H4 (cell line): ENCODE measurements at regions not wholly inside any gene's neighbourhood (a gene's known extent, or its start where the extent isn't known, plus 50 kb on each side); places are given as distances from the start of the nearest gene placed in this dataset.

Experiments used
- DNase-seq: peaks from one replicate; pipeline ENCODE4 v3.0.0-alpha.2; 2015; ENCODE audit warnings: low spot score

- DNase-seq, result no peak
These were observed 126.5 kb upstream of the MAST4 start for GRCh38 chr5:66469684-66470083.

- DNase-seq, result no peak
These were observed 124.2 kb upstream of the MAST4 start for GRCh38 chr5:66472010-66472409.

- no peak for DNase-seq
These were observed 120.5 kb upstream of the MAST4 start for GRCh38 chr5:66475731-66476130.

- no peak for DNase-seq
These were observed 118.6 kb upstream of the MAST4 start for GRCh38 chr5:66477596-66477995.

GRCh38 chr5:66494437-66494836 is 101.8 kb upstream of the MAST4 start:
- DNase-seq, result no peak

GRCh38 chr5:66498791-66499207 is 97.4 kb upstream of the MAST4 start:
- no peak for DNase-seq

GRCh38 chr5:66503203-66503789 is 92.9 kb upstream of the MAST4 start:
- DNase-seq, result no peak

- no peak for DNase-seq
These were observed 89.1 kb upstream of the MAST4 start for GRCh38 chr5:66507106-66507505.

GRCh38 chr5:66511491-66511890 is 84.7 kb upstream of the MAST4 start:
- peak; percentile 5 for DNase-seq

GRCh38 chr5:66513130-66513529 is 83.1 kb upstream of the MAST4 start:
- DNase-seq, result no peak

GRCh38 chr5:66515209-66515608 is 81.0 kb upstream of the MAST4 start:
- DNase-seq, result no peak

- DNase-seq, result no peak
These were observed 79.6 kb upstream of the MAST4 start for GRCh38 chr5:66516550-66516949.

- DNase-seq, result no peak
These were observed 78.8 kb upstream of the MAST4 start for GRCh38 chr5:66517351-66517750.

GRCh38 chr5:66518052-66518451 is 78.1 kb upstream of the MAST4 start:
- DNase-seq, result no peak

- DNase-seq, result no peak
These were observed 77.4 kb upstream of the MAST4 start for GRCh38 chr5:66518753-66519152.

- DNase-seq, result no peak
These were observed 76.6 kb upstream of the MAST4 start for GRCh38 chr5:66519626-66520025.

GRCh38 chr5:66520854-66521253 is 75.3 kb upstream of the MAST4 start:
- no peak for DNase-seq

- no peak for DNase-seq
These were observed 68.6 kb upstream of the MAST4 start for GRCh38 chr5:66527478-66528035.

GRCh38 chr5:66529182-66529581 is 67.0 kb upstream of the MAST4 start:
- DNase-seq, result no peak

- no peak for DNase-seq
These were observed 66.5 kb upstream of the MAST4 start for GRCh38 chr5:66529704-66530103.

- DNase-seq, result no peak
These were observed 58.1 kb upstream of the MAST4 start for GRCh38 chr5:66538126-66538525.

- DNase-seq, result no peak
These were observed 57.7 kb upstream of the MAST4 start for GRCh38 chr5:66538531-66538930.

GRCh38 chr5:66540078-66540477 is 56.1 kb upstream of the MAST4 start:
- no peak for DNase-seq

- DNase-seq, result no peak
These were observed 53.5 kb upstream of the MAST4 start for GRCh38 chr5:66542711-66543110.
